ENCODE measurements at regions not wholly inside any gene's neighbourhood (a gene's known extent, or its start where the extent isn't known, plus 50 kb on each side); places are given as distances from the start of the nearest gene placed in this dataset.

GRCh38 chr1:34322969-34323368 is 146.3 kb downstream of the C1orf94 start:
- no peaks in the 10 kb centered on the region for H3K27me3 ChIP-seq (ENCODE audit: control insufficient read depth, insufficient read depth, low read length)
- H3K79me2 ChIP-seq (ENCODE audit: control insufficient read depth, insufficient read depth, low read length), result no peaks in the 10 kb centered on the region
- no peak overlapping the region for H2AFZ ChIP-seq (ENCODE audit: low read length)
- no peaks in the 10 kb centered on the region for H3K36me3 ChIP-seq (ENCODE audit: control insufficient read depth, insufficient read depth, low read length)
- H3K4me2 ChIP-seq (ENCODE audit: extremely low read depth, insufficient read depth, low read length), result no peak overlapping the region
- no peaks in the 10 kb centered on the region for H3K9me3 ChIP-seq (ENCODE audit: control insufficient read depth, insufficient read depth, low read depth, low read length)
- H4K20me1 ChIP-seq (ENCODE audit: control insufficient read depth, extremely low read depth, insufficient read depth, low read length), result no peaks in the 10 kb centered on the region
- no peak for DNase-seq (ENCODE audit: low read depth in 2 of 2)
- H3K4me1 ChIP-seq (ENCODE audit: control insufficient read depth, extremely low read depth, insufficient read depth, low read length), result peaks cover 3% of the 10 kb centered on the region
- H3K27ac ChIP-seq (ENCODE audit: insufficient read depth, low read length), result no peak overlapping the region
- H3K9ac ChIP-seq (ENCODE audit: insufficient read depth, low read length), result no peak overlapping the region
- TF ChIP-seq CTCF (conservative IDR thresholded peaks at IDR 0.05 in 1 of 2, IDR thresholded peaks at IDR 0.05 in 1 of 2; ENCODE audit: low read depth in 1 of 2, low read length in 2 of 2) (no peak), EZH2 (IDR thresholded peaks at IDR 0.05; ENCODE audit: low read length, missing control alignments) (no peak)
- no peak overlapping the region for H3K4me3 ChIP-seq (replicated peaks in 1 of 4; ENCODE audit: control extremely low read depth in 1 of 4, insufficient read depth in 1 of 4, low read depth in 3 of 4, low read length in 4 of 4)

GRCh38 chr1:34324879-34325440 is 148.3 kb downstream of the C1orf94 start:
- no peak for DNase-seq (ENCODE audit: low read depth in 2 of 2)
- no peak overlapping the region for H3K4me2 ChIP-seq (ENCODE audit: extremely low read depth, insufficient read depth, low read length)
- peaks cover 3% of the 10 kb centered on the region for H3K4me1 ChIP-seq (ENCODE audit: control insufficient read depth, extremely low read depth, insufficient read depth, low read length)
- no peaks in the 10 kb centered on the region for H3K9me3 ChIP-seq (ENCODE audit: control insufficient read depth, insufficient read depth, low read depth, low read length)
- H3K79me2 ChIP-seq (ENCODE audit: control insufficient read depth, insufficient read depth, low read length), result no peaks in the 10 kb centered on the region
- H3K27ac ChIP-seq (ENCODE audit: insufficient read depth, low read length), result no peak overlapping the region
- no peak overlapping the region for H3K4me3 ChIP-seq (replicated peaks in 1 of 4; ENCODE audit: control extremely low read depth in 1 of 4, insufficient read depth in 1 of 4, low read depth in 3 of 4, low read length in 4 of 4)
- no peak overlapping the region for H2AFZ ChIP-seq (ENCODE audit: low read length)
- TF ChIP-seq CTCF (conservative IDR thresholded peaks at IDR 0.05 in 1 of 2, IDR thresholded peaks at IDR 0.05 in 1 of 2; ENCODE audit: low read depth in 1 of 2, low read length in 2 of 2) (no peak), EZH2 (IDR thresholded peaks at IDR 0.05; ENCODE audit: low read length, missing control alignments) (no peak)
- no peak overlapping the region for H3K9ac ChIP-seq (ENCODE audit: insufficient read depth, low read length)
- H4K20me1 ChIP-seq (ENCODE audit: control insufficient read depth, extremely low read depth, insufficient read depth, low read length), result no peaks in the 10 kb centered on the region
- no peaks in the 10 kb centered on the region for H3K27me3 ChIP-seq (ENCODE audit: control insufficient read depth, insufficient read depth, low read length)
- no peaks in the 10 kb centered on the region for H3K36me3 ChIP-seq (ENCODE audit: control insufficient read depth, insufficient read depth, low read length)

- no peak for DNase-seq (ENCODE audit: low read depth in 2 of 2)
- H3K27me3 ChIP-seq (ENCODE audit: control insufficient read depth, insufficient read depth, low read length), result no peaks in the 10 kb centered on the region
- no peak overlapping the region for H3K9ac ChIP-seq (ENCODE audit: insufficient read depth, low read length)
Measured at GRCh38 chr1:34328281-34328799, 151.6 kb downstream of the C1orf94 start.

More at GRCh38 chr1:34328281-34328799, 151.6 kb downstream of the C1orf94 start:
- H3K79me2 ChIP-seq (ENCODE audit: control insufficient read depth, insufficient read depth, low read length), result no peaks in the 10 kb centered on the region
- H3K27ac ChIP-seq (ENCODE audit: insufficient read depth, low read length), result no peak overlapping the region
- no peaks in the 10 kb centered on the region for H3K9me3 ChIP-seq (ENCODE audit: control insufficient read depth, insufficient read depth, low read depth, low read length)
- H2AFZ ChIP-seq (ENCODE audit: low read length), result no peak overlapping the region
- no peaks in the 10 kb centered on the region for H4K20me1 ChIP-seq (ENCODE audit: control insufficient read depth, extremely low read depth, insufficient read depth, low read length)
- no peak for TF ChIP-seq CTCF (conservative IDR thresholded peaks at IDR 0.05 in 1 of 2, IDR thresholded peaks at IDR 0.05 in 1 of 2; ENCODE audit: low read depth in 1 of 2, low read length in 2 of 2)
- TF ChIP-seq EZH2 (IDR thresholded peaks at IDR 0.05; ENCODE audit: low read length, missing control alignments), result no peak
- H3K4me2 ChIP-seq (ENCODE audit: extremely low read depth, insufficient read depth, low read length), result no peak overlapping the region
- no peak overlapping the region for H3K4me3 ChIP-seq (replicated peaks in 1 of 4; ENCODE audit: control extremely low read depth in 1 of 4, insufficient read depth in 1 of 4, low read depth in 3 of 4, low read length in 4 of 4)
- H3K4me1 ChIP-seq (ENCODE audit: control insufficient read depth, extremely low read depth, insufficient read depth, low read length), result no peaks in the 10 kb centered on the region
- H3K36me3 ChIP-seq (ENCODE audit: control insufficient read depth, insufficient read depth, low read length), result no peaks in the 10 kb centered on the region
